HepG2 (cell line): ENCODE measurements at regions not wholly inside any gene's neighbourhood (a gene's known extent, or its start where the extent isn't known, plus 50 kb on each side); places are given as distances from the start of the nearest gene placed in this dataset.
A peak's percentile ranks its signal among the peaks of the same experiment; 100 is the strongest.

Experiments used
- ATAC-seq: fragments of 200-7000 bp; cut with Tn5 transposase; 3 replicates; pipeline ENCODE4 v1.9.1; 2020; ENCODE audit warnings: mild to moderate bottlenecking, moderate library complexity
- BruUV-seq: library from RNA; stranded (reverse); fragments of 400-500 nt; replicated peaks from 2 replicates; lab custom pipeline; 2021; lab: Mats Ljungman, UMichigan
- CTCF ChIA-PET: fragments of 300-600 bp; formaldehyde crosslinking; extraction: SDS; loops from one replicate; lab custom pipeline; 2021; ENCODE audit warnings: low total read pairs, inconsistent platforms, low intra/inter-chr PET ratio; lab: Yijun Ruan, JAX
- POLR2A ChIA-PET: fragments of 350-600 bp; sonication (Branson Sonifier 250); formaldehyde crosslinking; loops from one replicate; lab custom pipeline; 2020; ENCODE audit warnings: antibody characterized with exemption, inconsistent platforms; lab: Yijun Ruan, JAX
- DNase-seq: peaks from one replicate; pipeline ENCODE4 v3.0.0-alpha.2; 2015; ENCODE audit warnings: low spot score
- FAIRE-seq: peaks from 3 replicates; lab custom pipeline; 2011; peaks lifted over from hg19 to GRCh38; lab: Jason Lieb, UNC
- H2AFZ ChIP-seq: one replicate; pipeline ENCODE4 v1.6.1; 2011; ENCODE audit warnings: low read length, inconsistent platforms
- H3K27ac ChIP-seq: fragments of 300-600 bp; 3 replicates; pipeline ENCODE4 v1.8.0; 2011; ENCODE audit warnings: mixed run types, mild to moderate bottlenecking, mixed read lengths, low read length, inconsistent platforms; ENCODE audit not compliant: insufficient read depth; ENCODE audit errors: extremely low read length
- H3K27me3 ChIP-seq, 2 experiments: fragments of 200-600 bp in 1 of 2; 2 replicates in 1 of 2; 3 replicates in 1 of 2; pipeline versions ENCODE4 v1.6.0 to v1.8.0; 2011; ENCODE audit warnings: low read length in 2 of 2, mild to moderate bottlenecking in 2 of 2, moderate library complexity in 2 of 2, inconsistent platforms in 1 of 2; ENCODE audit not compliant: insufficient read depth in 2 of 2, control insufficient read depth in 1 of 2
- H3K36me3 ChIP-seq, 2 experiments: fragments of 200-600 bp in 1 of 2; replicated peaks in 1 of 2; 2 replicates in 1 of 2; 3 replicates in 1 of 2; pipeline versions ENCODE4 v1.5.1 to v1.8.0; 2011; ENCODE audit warnings: low read length in 2 of 2, inconsistent platforms in 1 of 2; ENCODE audit not compliant: insufficient read depth in 2 of 2, control insufficient read depth in 1 of 2
- H3K4me1 ChIP-seq: 2 replicates; pipeline ENCODE4 v1.5.1; 2012; ENCODE audit warnings: low read length, inconsistent platforms; ENCODE audit not compliant: insufficient read depth
- H3K4me2 ChIP-seq: 2 replicates; pipeline ENCODE4 v1.6.0; 2011; ENCODE audit warnings: low read depth, low read length, inconsistent platforms
- H3K4me3 ChIP-seq, 3 experiments: fragments of 200-600 bp in 1 of 3; sonication (generic), shearing (Covaris generic) in 1 of 3; replicated peaks in 1 of 3; 2 replicates each; pipeline ENCODE4 v1.5.1; 2011 to 2016; ENCODE audit warnings: low read length in 3 of 3, inconsistent platforms in 2 of 3, low read depth in 2 of 3, mild to moderate bottlenecking in 2 of 3, control low read depth in 1 of 3, mixed read lengths in 1 of 3; ENCODE audit not compliant: insufficient read depth in 1 of 3
- H3K79me2 ChIP-seq: one replicate; pipeline ENCODE4 v1.6.1; 2011; ENCODE audit warnings: low read length, inconsistent platforms; ENCODE audit not compliant: insufficient read depth
- H3K9ac ChIP-seq: 2 replicates; pipeline ENCODE4 v1.6.0; 2011; ENCODE audit warnings: mild to moderate bottlenecking, low read depth, low read length, inconsistent platforms; ENCODE audit not compliant: insufficient read depth
- H3K9me3 ChIP-seq: 2 replicates; pipeline ENCODE4 v1.5.1; 2012; ENCODE audit warnings: mild to moderate bottlenecking, low read length
- H4K20me1 ChIP-seq: 2 replicates; pipeline ENCODE4 v1.6.0; 2011; ENCODE audit warnings: inconsistent platforms, mild to moderate bottlenecking, low read length, moderate library complexity; ENCODE audit not compliant: insufficient read depth
- ATF6 ChIP-seq: sonication (generic); formaldehyde crosslinking; conservative IDR thresholded peaks from 2 replicates; pipeline ENCODE4 v1.4.0; 2020; ENCODE audit warnings: missing genetic modification reagents
- GFI1 ChIP-seq: sonication (generic); formaldehyde crosslinking; IDR thresholded peaks from 2 replicates; pipeline ENCODE4 v1.5.0; 2020; ENCODE audit warnings: missing genetic modification reagents, mild to moderate bottlenecking, borderline replicate concordance
- IKZF1 ChIP-seq: fragments of 450-650 bp; IDR thresholded peaks from 2 replicates; pipeline ENCODE4 v1.7.1; 2016
- IKZF5 ChIP-seq: IDR thresholded peaks from 2 replicates; pipeline ENCODE4 v1.6.1; 2018; ENCODE audit warnings: missing genetic modification reagents, mild to moderate bottlenecking, missing compliant biosample characterization
- LCORL ChIP-seq, 2 experiments: fragments of 450-650 bp in 1 of 2; sonication (generic) in 1 of 2; formaldehyde crosslinking in 1 of 2; IDR thresholded peaks; 2 replicates each; pipeline versions ENCODE4 v1.5.0 to v1.6.1; 2017 to 2020; ENCODE audit warnings: antibody characterized with exemption in 1 of 2, missing genetic modification reagents in 1 of 2
- MAFF ChIP-seq: IDR thresholded peaks from 2 replicates; pipeline ENCODE4 v1.6.1; 2011; ENCODE audit warnings: low read depth, low read length, improper control_type of control experiment
- MAFK ChIP-seq, 2 experiments: IDR thresholded peaks in 1 of 2; conservative IDR thresholded peaks in 1 of 2; 2 replicates each; pipeline ENCODE4 v1.6.1; 2011; ENCODE audit warnings: improper control_type of control experiment in 2 of 2, low read length in 2 of 2
- PCBP2 ChIP-seq: fragments of 200-400 bp; formaldehyde crosslinking; optimal IDR thresholded peaks from 2 replicates; pipeline ENCODE3; 2018; ENCODE audit warnings: low read length, low read depth; ENCODE audit not compliant: poor library complexity, severe bottlenecking
- PHF5A ChIP-seq: IDR thresholded peaks from one replicate; pipeline ENCODE4 v1.6.1; 2018; ENCODE audit warnings: low read depth, missing genetic modification reagents; ENCODE audit not compliant: unreplicated experiment
- PREB ChIP-seq: sonication (generic); formaldehyde crosslinking; IDR thresholded peaks from 2 replicates; pipeline ENCODE4 v1.4.0; 2020; ENCODE audit warnings: missing genetic modification reagents
- ZFP36 ChIP-seq: fragments of 150-350 bp; IDR thresholded peaks from 2 replicates; pipeline ENCODE4 v1.6.1; 2018; ENCODE audit warnings: borderline replicate concordance, low read length, low read depth; ENCODE audit not compliant: partially characterized antibody
- ZNF232 ChIP-seq: sonication (generic); formaldehyde crosslinking; IDR thresholded peaks from 2 replicates; pipeline ENCODE4 v1.4.0; 2020; ENCODE audit warnings: missing genetic modification reagents, borderline replicate concordance
- ZNF333 ChIP-seq: sonication (generic); formaldehyde crosslinking; IDR thresholded peaks from 2 replicates; pipeline ENCODE4 v1.4.0; 2020; ENCODE audit warnings: mild to moderate bottlenecking, missing genetic modification reagents, borderline replicate concordance
- WGBS: methylation state at CpG from one replicate; pipeline ENCODE4 v1.1.6; 2017; ENCODE audit warnings: low lambda C conversion rate; 5-methylcytosine and 5-hydroxymethylcytosine counted together
- in situ Hi-C: cut with HindIII; loops from 2 replicates; pipeline ENCODE4 v1.10.0; 2017; ENCODE audit warnings: low pct_unique_long_range_greater_than_20kb; ENCODE audit not compliant: extremely low pct_ligation_motif_present
- intact Hi-C: fragments of 100-400 bp; cut with micrococcal nuclease; formaldehyde crosslinking; loops from one replicate; pipeline ENCODE4 v1.10.0; 2022; ENCODE audit not compliant: unreplicated experiment

- Histone ChIP-seq H3K4me3 (no peak overlapping the region), H3K9me3 (no peaks in the 10 kb centered on the region), H3K36me3 (no peaks in the 10 kb centered on the region), H2AFZ (no peak overlapping the region), H3K9ac (no peak overlapping the region), H3K4me1 (no peaks in the 10 kb centered on the region), H3K79me2 (no peaks in the 10 kb centered on the region), H3K27me3 (no peaks in the 10 kb centered on the region), H3K27ac (no peak overlapping the region), H4K20me1 (no peaks in the 10 kb centered on the region), H3K4me2 (no peak overlapping the region)
- WGBS = 49% methylated on average over 8 of the region's 8 CpGs
- in situ Hi-C loops (no loop called here), intact Hi-C loops (no loop called here)
- POLR2A ChIA-PET = no interaction called here
- no peak for FAIRE-seq
- CTCF ChIA-PET = no interaction called here
- TF ChIP-seq PREB = no peak
- TF ChIP-seq IKZF5 (CRISPR knock-in tag) = no peak
- TF ChIP-seq ZNF333 = no peak
- no peak for DNase-seq
- ATAC-seq = no peak
- BruUV-seq = no TSS peak
Measured at GRCh38 chr6:21831521-21832291, 238.2 kb downstream of the SOX4 start.

GRCh38 chr6:21836277-21836676, 242.7 kb downstream of the SOX4 start:
- intact Hi-C loops = no loop called here
- CTCF ChIA-PET = no interaction called here
- FAIRE-seq (no peak), DNase-seq (no peak), ATAC-seq (no peak)
- no peak overlapping the region for H2AFZ ChIP-seq
- H3K27me3 ChIP-seq = no peaks in the 10 kb centered on the region
- no peaks in the 10 kb centered on the region; the same call in 1 of the 2 replicates for H4K20me1 ChIP-seq
- no peak for TF ChIP-seq ATF6 (CRISPR knock-in tag)
- TF ChIP-seq GFI1 (CRISPR knock-in tag) = no peak
- TF ChIP-seq IKZF1 = no peak
- peak; percentile 71 for TF ChIP-seq MAFF
- peak; percentile 38 to 77; a peak in 3 of 4 replicates for TF ChIP-seq MAFK (conservative IDR thresholded peaks at IDR 0.05 in 1 of 2, IDR thresholded peaks at IDR 0.05 in 1 of 2; ENCODE audit: low read length in 2 of 2)
- no peak for TF ChIP-seq PCBP2
- no peak for TF ChIP-seq ZNF232 (CRISPR knock-in tag)
- TF ChIP-seq ZFP36 = no peak
- TF ChIP-seq PHF5A (CRISPR knock-in tag) = no peak
- TF ChIP-seq LCORL (IDR thresholded peaks at IDR 0.05) = no peak
- no peak for TF ChIP-seq LCORL (CRISPR knock-in tag; IDR thresholded peaks at IDR 0.05)
- H3K79me2 ChIP-seq = no peaks in the 10 kb centered on the region
- H3K9me3 ChIP-seq = no peaks in the 10 kb centered on the region
- no peak overlapping the region for H3K4me3 ChIP-seq
- BruUV-seq = no TSS peak
- no peak overlapping the region for H3K9ac ChIP-seq
- POLR2A ChIA-PET = no interaction called here
- 26% methylated on average over 7 of the region's 7 CpGs for WGBS
- no peak overlapping the region for H3K4me2 ChIP-seq
- H3K36me3 ChIP-seq = no peaks in the 10 kb centered on the region
- no peaks in the 10 kb centered on the region for H3K4me1 ChIP-seq
- H3K27ac ChIP-seq = no peak overlapping the region
- in situ Hi-C loops = no loop called here
